ENCODE measurements at regions not wholly inside any gene's neighbourhood (a gene's known extent, or its start where the extent isn't known, plus 50 kb on each side); places are given as distances from the start of the nearest gene placed in this dataset.

GRCh38 chr7:68245688-68246087 lies 1249.1 kb downstream of the TYW1 start:
- Histone ChIP-seq H3K4me1 (ENCODE audit: control insufficient read depth in 2 of 3, insufficient read depth in 2 of 3, low read depth in 1 of 3, low read length in 3 of 3) (no peaks in the 10 kb centered on the region), H3K27me3 (ENCODE audit: control insufficient read depth, insufficient read depth, low read length) (no peaks in the 10 kb centered on the region), H3K9me3 (ENCODE audit: control insufficient read depth in 2 of 3, insufficient read depth in 1 of 3, low read length in 3 of 3) (no peaks in the 10 kb centered on the region), H3K36me3 (ENCODE audit: control insufficient read depth in 2 of 3, insufficient read depth in 3 of 3, low read length in 3 of 3) (no peaks in the 10 kb centered on the region), H3K4me3 (ENCODE audit: low read length in 3 of 3) (no peak overlapping the region), H3K27ac (ENCODE audit: low read depth in 2 of 2, low read length in 2 of 2) (no peak overlapping the region), H3K9ac (ENCODE audit: low read length in 3 of 3) (no peak overlapping the region)
- TF ChIP-seq CTCF (IDR thresholded peaks at IDR 0.05; ENCODE audit: borderline replicate concordance, extremely low read depth, insufficient read depth): no peak
- intact Hi-C loops (cut with DNase I): no loop called here
- DNase-seq (peak in 1 of 5 donors; percentile 47), FAIRE-seq (no peak)

DNA sequence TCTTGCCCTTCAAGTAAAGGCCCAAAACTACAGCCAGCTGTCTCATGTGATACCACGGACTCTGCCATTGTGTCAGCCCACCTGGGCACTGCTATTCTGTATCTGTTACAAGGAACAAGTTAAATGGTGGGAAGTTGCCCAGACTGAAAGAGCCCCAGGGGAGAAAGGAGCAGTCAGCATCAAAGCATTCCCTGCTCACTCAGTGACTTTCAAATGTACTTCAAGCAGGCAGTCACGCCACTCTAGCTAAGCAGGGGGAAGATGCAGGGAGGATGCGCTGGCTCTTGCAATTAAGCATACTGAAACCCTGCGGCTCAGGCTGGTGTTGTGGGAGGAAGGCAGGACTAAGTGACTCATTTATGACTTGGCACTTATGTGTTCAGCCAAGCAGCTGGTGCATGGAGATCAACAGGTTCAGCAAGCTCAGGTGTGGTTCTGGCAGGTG lies 1249.6 kb downstream of the TYW1 start:
- no peak overlapping the region for H3K9ac ChIP-seq (ENCODE audit: low read length in 3 of 3)
- DNase-seq: peak; percentile 71 to 87 (median 82)
- FAIRE-seq: no peak
- intact Hi-C loops (cut with DNase I): no loop called here
- no peak overlapping the region for H3K27ac ChIP-seq (ENCODE audit: low read depth in 2 of 2, low read length in 2 of 2)
- no peaks in the 10 kb centered on the region for H3K36me3 ChIP-seq (ENCODE audit: control insufficient read depth in 2 of 3, insufficient read depth in 3 of 3, low read length in 3 of 3)
- H3K4me3 ChIP-seq (ENCODE audit: low read length in 3 of 3): no peak overlapping the region
- H3K4me1 ChIP-seq (ENCODE audit: control insufficient read depth in 2 of 3, insufficient read depth in 2 of 3, low read depth in 1 of 3, low read length in 3 of 3): no peaks in the 10 kb centered on the region
- no peaks in the 10 kb centered on the region for H3K27me3 ChIP-seq (ENCODE audit: control insufficient read depth, insufficient read depth, low read length)
- TF ChIP-seq CTCF (IDR thresholded peaks at IDR 0.05; ENCODE audit: borderline replicate concordance, extremely low read depth, insufficient read depth): no peak
- H3K9me3 ChIP-seq (ENCODE audit: control insufficient read depth in 2 of 3, insufficient read depth in 1 of 3, low read length in 3 of 3): no peaks in the 10 kb centered on the region

- intact Hi-C loops (cut with DNase I): no loop called here
Observed at GRCh38 chr7:68247126-68247525, 1250.5 kb downstream of the TYW1 start.

More at GRCh38 chr7:68247126-68247525, 1250.5 kb downstream of the TYW1 start:
- DNase-seq (no peak), FAIRE-seq (no peak)
- no peaks in the 10 kb centered on the region for H3K4me1 ChIP-seq (ENCODE audit: control insufficient read depth in 2 of 3, insufficient read depth in 2 of 3, low read depth in 1 of 3, low read length in 3 of 3)
- H3K27ac ChIP-seq (ENCODE audit: low read depth in 2 of 2, low read length in 2 of 2): no peak overlapping the region
- H3K4me3 ChIP-seq (ENCODE audit: low read length in 3 of 3): no peak overlapping the region
- H3K9ac ChIP-seq (ENCODE audit: low read length in 3 of 3): no peak overlapping the region
- H3K36me3 ChIP-seq (ENCODE audit: control insufficient read depth in 2 of 3, insufficient read depth in 3 of 3, low read length in 3 of 3): no peaks in the 10 kb centered on the region
- TF ChIP-seq CTCF (IDR thresholded peaks at IDR 0.05; ENCODE audit: borderline replicate concordance, extremely low read depth, insufficient read depth): no peak
- peaks cover 0 to 2% (median 0%) of the 10 kb centered on the region in 3 donors for H3K9me3 ChIP-seq (ENCODE audit: control insufficient read depth in 2 of 3, insufficient read depth in 1 of 3, low read length in 3 of 3)
- H3K27me3 ChIP-seq (ENCODE audit: control insufficient read depth, insufficient read depth, low read length): no peaks in the 10 kb centered on the region

Data from kidney (tissue), 13 donors.